C4-2B (cell line): ENCODE measurements at regions not wholly inside any gene's neighbourhood (a gene's known extent, or its start where the extent isn't known, plus 50 kb on each side); places are given as distances from the start of the nearest gene placed in this dataset.

Experiments
- ZFX ChIP-seq: fragments of 450-650 bp; IDR thresholded peaks from 2 replicates; pipeline ENCODE4 v1.6.1; 2017
- TF ChIP-seq, protein P1 (sequence below): fragments of 450-650 bp; conservative IDR thresholded peaks from 2 replicates; pipeline ENCODE4 v1.5.1; 2017; ENCODE audit warnings: mild to moderate bottlenecking

DNA sequence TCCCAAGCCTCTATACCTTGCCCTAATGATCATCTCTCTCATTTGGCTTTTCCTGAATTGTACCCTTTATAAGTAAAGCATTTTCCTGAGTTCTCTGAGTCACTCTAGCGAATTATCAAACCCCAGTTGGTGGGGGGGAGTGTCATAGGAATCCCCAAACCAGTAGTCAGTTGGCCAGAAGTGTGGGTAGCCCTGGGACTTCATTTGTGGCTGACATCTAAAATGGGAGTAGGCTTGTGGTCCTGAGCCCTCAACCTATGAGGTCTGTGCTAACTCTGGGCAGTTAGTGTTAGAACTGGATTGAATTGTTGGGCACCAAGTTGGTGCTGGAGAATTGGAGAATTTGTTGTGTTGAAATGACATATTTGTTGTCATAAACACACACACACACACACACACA is 91.3 kb downstream of the BBS10 start:
- TF ChIP-seq, protein P1, sequence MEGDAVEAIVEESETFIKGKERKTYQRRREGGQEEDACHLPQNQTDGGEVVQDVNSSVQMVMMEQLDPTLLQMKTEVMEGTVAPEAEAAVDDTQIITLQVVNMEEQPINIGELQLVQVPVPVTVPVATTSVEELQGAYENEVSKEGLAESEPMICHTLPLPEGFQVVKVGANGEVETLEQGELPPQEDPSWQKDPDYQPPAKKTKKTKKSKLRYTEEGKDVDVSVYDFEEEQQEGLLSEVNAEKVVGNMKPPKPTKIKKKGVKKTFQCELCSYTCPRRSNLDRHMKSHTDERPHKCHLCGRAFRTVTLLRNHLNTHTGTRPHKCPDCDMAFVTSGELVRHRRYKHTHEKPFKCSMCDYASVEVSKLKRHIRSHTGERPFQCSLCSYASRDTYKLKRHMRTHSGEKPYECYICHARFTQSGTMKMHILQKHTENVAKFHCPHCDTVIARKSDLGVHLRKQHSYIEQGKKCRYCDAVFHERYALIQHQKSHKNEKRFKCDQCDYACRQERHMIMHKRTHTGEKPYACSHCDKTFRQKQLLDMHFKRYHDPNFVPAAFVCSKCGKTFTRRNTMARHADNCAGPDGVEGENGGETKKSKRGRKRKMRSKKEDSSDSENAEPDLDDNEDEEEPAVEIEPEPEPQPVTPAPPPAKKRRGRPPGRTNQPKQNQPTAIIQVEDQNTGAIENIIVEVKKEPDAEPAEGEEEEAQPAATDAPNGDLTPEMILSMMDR = no peak
- no peak for TF ChIP-seq ZFX
